ENCODE measurements at regions not wholly inside any gene's neighbourhood (a gene's known extent, or its start where the extent isn't known, plus 50 kb on each side); places are given as distances from the start of the nearest gene placed in this dataset.

DNA sequence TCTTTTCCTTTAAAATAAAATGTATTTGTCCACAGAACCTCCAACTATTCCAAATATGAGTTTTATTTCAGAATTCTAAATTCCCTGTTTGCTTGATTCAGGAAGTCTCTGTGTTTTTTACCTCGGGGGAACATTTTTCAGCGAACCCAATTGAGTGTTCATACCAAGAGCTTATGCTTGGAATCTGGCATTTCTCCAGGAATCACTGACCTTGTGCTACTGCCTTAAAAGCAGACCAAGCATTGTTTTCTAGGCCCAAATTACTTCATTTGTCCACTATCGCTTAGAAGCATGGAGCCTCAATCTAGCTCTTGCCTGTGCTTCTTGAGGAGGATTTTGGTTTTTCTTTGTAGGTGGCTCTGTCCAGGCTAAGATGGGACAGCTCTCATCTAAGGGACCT is 59.4 kb downstream of the EBLN1 start:
- H3K9ac ChIP-seq (ENCODE audit: low read length) = no peak overlapping the region
- Mint-ChIP-seq H3K27me3 (ENCODE audit: low read depth, unreplicated experiment) (no peaks in the 10 kb centered on the region), H3K27ac (ENCODE audit: unreplicated experiment) (no peak overlapping the region), H3K4me1 (ENCODE audit: low read depth, unreplicated experiment) (no peaks in the 10 kb centered on the region), H3K36me3 (ENCODE audit: low read depth, unreplicated experiment) (no peaks in the 10 kb centered on the region), H3K4me3 (ENCODE audit: unreplicated experiment) (no peak overlapping the region), H3K9me3 (ENCODE audit: unreplicated experiment) (no peaks in the 10 kb centered on the region)
- no peaks in the 10 kb centered on the region for H3K79me2 ChIP-seq (ENCODE audit: insufficient read depth, low read length)
- FAIRE-seq = no peak
- no peaks in the 10 kb centered on the region for H3K36me3 ChIP-seq (ENCODE audit: insufficient read depth, low read length)
- DNase-seq (ENCODE audit: low read depth) = no peak
- H2AFZ ChIP-seq (ENCODE audit: low read depth, low read length) = no peak overlapping the region
- no peak for TF ChIP-seq EZH2 (IDR thresholded peaks at IDR 0.05; ENCODE audit: insufficient read depth, low read length)
- TF ChIP-seq, protein P1, sequence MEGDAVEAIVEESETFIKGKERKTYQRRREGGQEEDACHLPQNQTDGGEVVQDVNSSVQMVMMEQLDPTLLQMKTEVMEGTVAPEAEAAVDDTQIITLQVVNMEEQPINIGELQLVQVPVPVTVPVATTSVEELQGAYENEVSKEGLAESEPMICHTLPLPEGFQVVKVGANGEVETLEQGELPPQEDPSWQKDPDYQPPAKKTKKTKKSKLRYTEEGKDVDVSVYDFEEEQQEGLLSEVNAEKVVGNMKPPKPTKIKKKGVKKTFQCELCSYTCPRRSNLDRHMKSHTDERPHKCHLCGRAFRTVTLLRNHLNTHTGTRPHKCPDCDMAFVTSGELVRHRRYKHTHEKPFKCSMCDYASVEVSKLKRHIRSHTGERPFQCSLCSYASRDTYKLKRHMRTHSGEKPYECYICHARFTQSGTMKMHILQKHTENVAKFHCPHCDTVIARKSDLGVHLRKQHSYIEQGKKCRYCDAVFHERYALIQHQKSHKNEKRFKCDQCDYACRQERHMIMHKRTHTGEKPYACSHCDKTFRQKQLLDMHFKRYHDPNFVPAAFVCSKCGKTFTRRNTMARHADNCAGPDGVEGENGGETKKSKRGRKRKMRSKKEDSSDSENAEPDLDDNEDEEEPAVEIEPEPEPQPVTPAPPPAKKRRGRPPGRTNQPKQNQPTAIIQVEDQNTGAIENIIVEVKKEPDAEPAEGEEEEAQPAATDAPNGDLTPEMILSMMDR (IDR thresholded peaks at IDR 0.05; ENCODE audit: insufficient read depth, low read depth, low read length) = no peak
- H3K4me2 ChIP-seq (ENCODE audit: low read length) = no peak overlapping the region
- H3K27me3 ChIP-seq (ENCODE audit: insufficient read depth, low read length) = no peaks in the 10 kb centered on the region
- no peaks in the 10 kb centered on the region for H3K4me1 ChIP-seq (ENCODE audit: insufficient read depth, low read length)
- H3K4me3 ChIP-seq (ENCODE audit: insufficient read depth, low read depth, low read length) = no peak overlapping the region
- no peaks in the 10 kb centered on the region for H3K9me3 ChIP-seq (ENCODE audit: insufficient read depth, low read depth, low read length)
- no peaks in the 10 kb centered on the region for H4K20me1 ChIP-seq (ENCODE audit: insufficient read depth, low read length)
- H3K27ac ChIP-seq (ENCODE audit: low read depth, low read length) = no peak overlapping the region

DNA sequence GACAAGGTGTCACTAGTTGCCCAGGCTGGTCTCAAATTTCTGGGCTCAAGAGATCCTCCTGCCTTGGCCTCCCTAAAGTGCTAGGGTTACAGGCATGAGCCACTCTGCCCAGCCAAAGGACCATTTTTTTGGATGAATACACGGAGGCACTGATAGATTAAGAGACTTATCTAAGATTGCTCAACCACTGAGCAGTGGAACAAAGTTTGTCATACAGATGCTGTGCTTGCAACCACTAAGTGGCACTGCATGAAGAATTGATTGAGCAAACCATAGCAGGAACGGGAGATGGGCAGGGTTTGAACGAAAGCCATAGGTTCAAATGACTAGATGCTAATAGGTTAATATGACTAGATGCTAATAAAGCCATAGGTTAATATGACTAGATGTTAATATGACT is 61.1 kb downstream of the EBLN1 start:
- H3K4me2 ChIP-seq (ENCODE audit: low read length) = no peak overlapping the region
- Mint-ChIP-seq H3K4me3 (ENCODE audit: unreplicated experiment) (no peak overlapping the region), H3K27me3 (ENCODE audit: low read depth, unreplicated experiment) (no peaks in the 10 kb centered on the region), H3K4me1 (ENCODE audit: low read depth, unreplicated experiment) (no peaks in the 10 kb centered on the region), H3K27ac (ENCODE audit: unreplicated experiment) (no peak overlapping the region), H3K9me3 (ENCODE audit: unreplicated experiment) (peaks cover 3% of the 10 kb centered on the region), H3K36me3 (ENCODE audit: low read depth, unreplicated experiment) (no peaks in the 10 kb centered on the region)
- H3K36me3 ChIP-seq (ENCODE audit: insufficient read depth, low read length) = no peaks in the 10 kb centered on the region
- no peaks in the 10 kb centered on the region for H4K20me1 ChIP-seq (ENCODE audit: insufficient read depth, low read length)
- no peaks in the 10 kb centered on the region for H3K9me3 ChIP-seq (ENCODE audit: insufficient read depth, low read depth, low read length)
- TF ChIP-seq EZH2 (IDR thresholded peaks at IDR 0.05; ENCODE audit: insufficient read depth, low read length) = no peak
- TF ChIP-seq, protein P1 (IDR thresholded peaks at IDR 0.05; ENCODE audit: insufficient read depth, low read depth, low read length) = no peak
- H3K9ac ChIP-seq (ENCODE audit: low read length) = no peak overlapping the region
- no peak overlapping the region for H3K27ac ChIP-seq (ENCODE audit: low read depth, low read length)
- DNase-seq (ENCODE audit: low read depth) = no peak
- H3K4me3 ChIP-seq (ENCODE audit: insufficient read depth, low read depth, low read length) = no peak overlapping the region
- H3K4me1 ChIP-seq (ENCODE audit: insufficient read depth, low read length) = no peaks in the 10 kb centered on the region
- no peaks in the 10 kb centered on the region for H3K79me2 ChIP-seq (ENCODE audit: insufficient read depth, low read length)
- no peaks in the 10 kb centered on the region for H3K27me3 ChIP-seq (ENCODE audit: insufficient read depth, low read length)
- FAIRE-seq = no peak
- no peak overlapping the region for H2AFZ ChIP-seq (ENCODE audit: low read depth, low read length)

DNA sequence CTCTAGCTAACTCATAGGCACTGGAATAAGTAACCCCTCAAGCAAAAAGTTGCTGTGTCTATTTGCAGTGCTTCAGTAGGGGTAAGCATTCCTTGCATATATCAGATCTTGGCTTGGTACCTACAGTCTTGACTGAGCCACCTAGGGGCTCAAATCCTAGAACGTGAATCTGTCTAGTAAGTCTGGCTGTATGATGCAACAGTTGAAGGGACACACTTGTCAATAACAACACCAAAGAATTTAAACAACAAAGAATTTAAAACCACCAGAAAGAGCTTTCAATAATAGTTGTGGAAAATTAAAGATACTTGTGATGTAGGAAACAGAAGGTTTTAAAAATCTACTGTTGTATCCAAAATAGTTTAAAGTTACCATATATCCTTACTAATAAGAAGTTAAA is 65.4 kb downstream of the EBLN1 start:
- no peak for TF ChIP-seq EZH2 (IDR thresholded peaks at IDR 0.05; ENCODE audit: insufficient read depth, low read length)
- TF ChIP-seq, protein P1 (IDR thresholded peaks at IDR 0.05; ENCODE audit: insufficient read depth, low read depth, low read length) = no peak
- Histone ChIP-seq H3K9ac (ENCODE audit: low read length) (no peak overlapping the region), H3K36me3 (ENCODE audit: insufficient read depth, low read length) (no peaks in the 10 kb centered on the region), H3K27ac (ENCODE audit: low read depth, low read length) (no peak overlapping the region), H3K4me3 (ENCODE audit: insufficient read depth, low read depth, low read length) (no peak overlapping the region), H3K4me1 (ENCODE audit: insufficient read depth, low read length) (no peaks in the 10 kb centered on the region), H3K27me3 (ENCODE audit: insufficient read depth, low read length) (no peaks in the 10 kb centered on the region), H3K4me2 (ENCODE audit: low read length) (no peak overlapping the region), H3K79me2 (ENCODE audit: insufficient read depth, low read length) (no peaks in the 10 kb centered on the region), H4K20me1 (ENCODE audit: insufficient read depth, low read length) (no peaks in the 10 kb centered on the region), H2AFZ (ENCODE audit: low read depth, low read length) (no peak overlapping the region), H3K9me3 (ENCODE audit: insufficient read depth, low read depth, low read length) (no peaks in the 10 kb centered on the region)
- Mint-ChIP-seq H3K27ac (ENCODE audit: unreplicated experiment) (no peak overlapping the region), H3K9me3 (ENCODE audit: unreplicated experiment) (peaks cover 10% of the 10 kb centered on the region), H3K27me3 (ENCODE audit: low read depth, unreplicated experiment) (no peaks in the 10 kb centered on the region), H3K36me3 (ENCODE audit: low read depth, unreplicated experiment) (no peaks in the 10 kb centered on the region), H3K4me1 (ENCODE audit: low read depth, unreplicated experiment) (no peaks in the 10 kb centered on the region), H3K4me3 (ENCODE audit: unreplicated experiment) (no peak overlapping the region)
- no peak for DNase-seq (ENCODE audit: low read depth)
- FAIRE-seq = no peak

Measured in astrocyte (in vitro differentiated cells and primary cell).